Left lung (tissue), 4 donors: ENCODE measurements at regions not wholly inside any gene's neighbourhood (a gene's known extent, or its start where the extent isn't known, plus 50 kb on each side); places are given as distances from the start of the nearest gene placed in this dataset.

Experiments used
- ATAC-seq: fragments of 200-7000 bp; cut with Tn5 transposase; one replicate; pipeline ENCODE4 v1.9.1; 2020; ENCODE audit warnings: moderate library complexity
- DNase-seq, 4 donors: peaks; one replicate each; pipeline ENCODE4 v3.0.0-alpha.2; 2013 to 2020
- H3K27ac ChIP-seq, 2 donors: fragments of 200-600 bp; sonication (generic) in 1 of 2; one replicate each; pipeline versions ENCODE4 v1.5.0 to v1.8.0; 2020 to 2021
- H3K27me3 ChIP-seq, 2 donors: fragments of 200-600 bp; sonication (generic) in 1 of 2; one replicate each; pipeline versions ENCODE4 v1.5.0 to v1.8.0; 2020 to 2021
- H3K36me3 ChIP-seq, 2 donors: fragments of 200-600 bp; sonication (generic) in 1 of 2; one replicate each; pipeline versions ENCODE4 v1.5.0 to v1.8.0; 2020 to 2021
- H3K4me1 ChIP-seq, 2 donors: fragments of 200-600 bp; one replicate each; pipeline ENCODE4 v1.8.0; 2021
- H3K4me3 ChIP-seq, 2 donors: fragments of 200-600 bp; sonication (generic) in 1 of 2; one replicate each; pipeline versions ENCODE4 v1.5.0 to v1.8.0; 2020 to 2021; ENCODE audit warnings: mild to moderate bottlenecking in 1 of 2
- H3K9me3 ChIP-seq, 2 donors: fragments of 200-600 bp; sonication (generic) in 1 of 2; one replicate each; pipeline versions ENCODE4 v1.5.0 to v1.8.0; 2020 to 2021
- intact Hi-C, 2 donors: fragments of 100-400 bp; cut with DNase I; formaldehyde crosslinking; loops; one replicate each; pipeline versions ENCODE4 v1.11.2 to v1.14.2; 2022
- TF ChIP-seq, protein P1 (sequence below), 2 donors: fragments of 200-600 bp; sonication (generic) in 1 of 2; IDR thresholded peaks; one replicate each; pipeline versions ENCODE4 v1.5.0 to v1.8.0; 2021; ENCODE audit warnings: antibody characterized with exemption in 2 of 2
- donor health status: DM: no; HTN: yes; CAD: no.
- donor health status: DM: no; HTN: no; CAD: no.

DNA sequence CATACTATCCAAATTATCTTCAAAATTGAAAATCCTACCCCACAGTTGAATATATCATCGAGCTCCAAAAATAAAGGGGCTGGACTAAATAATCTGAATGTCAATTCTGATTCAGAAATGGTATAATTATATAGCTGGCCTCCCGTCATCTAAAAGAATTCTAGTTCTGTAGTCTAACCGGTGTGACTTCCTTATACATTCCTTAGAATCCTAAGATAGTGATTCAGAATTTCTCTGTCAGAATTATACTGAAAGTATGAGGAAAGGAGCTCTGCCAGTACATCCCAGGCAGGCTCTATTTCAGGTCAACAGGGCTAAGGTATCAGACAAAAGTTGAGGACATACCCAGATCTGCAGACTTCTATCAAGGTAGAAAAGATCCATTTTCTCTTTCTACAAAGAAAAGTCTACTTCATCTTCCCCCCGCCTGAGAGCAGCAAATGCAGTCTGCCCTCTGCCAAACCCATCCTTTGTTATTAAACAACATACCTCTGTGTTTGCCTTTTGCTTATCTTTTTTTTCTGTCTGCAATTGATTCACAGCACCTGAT lies 128.5 kb downstream of the METTL4 start:
- no peaks in the 10 kb centered on the region for H3K27me3 ChIP-seq

DNA sequence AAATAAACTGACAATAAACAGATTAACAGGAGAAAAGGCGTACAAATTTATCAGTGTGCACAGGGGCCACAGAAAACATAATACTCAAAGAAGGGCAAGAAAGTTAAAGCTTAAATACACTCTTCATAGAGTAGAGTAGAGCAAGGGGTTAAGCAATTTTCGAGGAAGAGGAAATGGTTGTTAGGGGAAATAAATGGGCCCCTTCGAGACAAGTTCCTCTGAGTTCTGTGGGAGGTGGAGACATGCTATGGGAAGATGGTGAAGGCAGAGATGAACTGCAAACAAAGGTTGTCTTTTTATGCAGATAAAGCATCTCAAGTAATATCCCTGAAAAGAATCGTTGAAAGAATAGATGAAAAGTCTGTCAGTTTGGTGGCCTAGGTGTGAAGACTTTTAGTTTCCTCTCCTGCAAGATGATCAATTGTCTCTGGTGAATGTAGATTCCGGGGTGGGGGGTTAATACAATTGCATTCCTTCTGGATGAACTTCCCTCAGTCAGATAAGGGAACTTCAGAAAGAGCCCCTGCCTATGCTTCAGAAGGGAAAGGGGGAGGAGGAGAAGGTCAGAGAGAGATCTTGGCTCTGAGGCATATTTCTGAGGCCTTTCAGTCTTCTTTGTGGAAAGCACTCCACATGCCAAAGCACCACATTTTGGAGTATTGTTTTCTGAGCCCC lies 127.0 kb downstream of the METTL4 start:
- TF ChIP-seq, protein P1, sequence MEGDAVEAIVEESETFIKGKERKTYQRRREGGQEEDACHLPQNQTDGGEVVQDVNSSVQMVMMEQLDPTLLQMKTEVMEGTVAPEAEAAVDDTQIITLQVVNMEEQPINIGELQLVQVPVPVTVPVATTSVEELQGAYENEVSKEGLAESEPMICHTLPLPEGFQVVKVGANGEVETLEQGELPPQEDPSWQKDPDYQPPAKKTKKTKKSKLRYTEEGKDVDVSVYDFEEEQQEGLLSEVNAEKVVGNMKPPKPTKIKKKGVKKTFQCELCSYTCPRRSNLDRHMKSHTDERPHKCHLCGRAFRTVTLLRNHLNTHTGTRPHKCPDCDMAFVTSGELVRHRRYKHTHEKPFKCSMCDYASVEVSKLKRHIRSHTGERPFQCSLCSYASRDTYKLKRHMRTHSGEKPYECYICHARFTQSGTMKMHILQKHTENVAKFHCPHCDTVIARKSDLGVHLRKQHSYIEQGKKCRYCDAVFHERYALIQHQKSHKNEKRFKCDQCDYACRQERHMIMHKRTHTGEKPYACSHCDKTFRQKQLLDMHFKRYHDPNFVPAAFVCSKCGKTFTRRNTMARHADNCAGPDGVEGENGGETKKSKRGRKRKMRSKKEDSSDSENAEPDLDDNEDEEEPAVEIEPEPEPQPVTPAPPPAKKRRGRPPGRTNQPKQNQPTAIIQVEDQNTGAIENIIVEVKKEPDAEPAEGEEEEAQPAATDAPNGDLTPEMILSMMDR (IDR thresholded peaks at IDR 0.05): no peak
- intact Hi-C loops: no loop called here

More for the DNA sequence above, 128.5 kb downstream of the METTL4 start:
- ATAC-seq (no peak), DNase-seq (no peak)
- TF ChIP-seq, protein P1 (IDR thresholded peaks at IDR 0.05): no peak
- Histone ChIP-seq H3K4me1 (no peaks in the 10 kb centered on the region), H3K9me3 (no peaks in the 10 kb centered on the region), H3K36me3 (no peaks in the 10 kb centered on the region), H3K4me3 (no peak overlapping the region), H3K27ac (no peak overlapping the region)
- intact Hi-C loops: no loop called here

DNA sequence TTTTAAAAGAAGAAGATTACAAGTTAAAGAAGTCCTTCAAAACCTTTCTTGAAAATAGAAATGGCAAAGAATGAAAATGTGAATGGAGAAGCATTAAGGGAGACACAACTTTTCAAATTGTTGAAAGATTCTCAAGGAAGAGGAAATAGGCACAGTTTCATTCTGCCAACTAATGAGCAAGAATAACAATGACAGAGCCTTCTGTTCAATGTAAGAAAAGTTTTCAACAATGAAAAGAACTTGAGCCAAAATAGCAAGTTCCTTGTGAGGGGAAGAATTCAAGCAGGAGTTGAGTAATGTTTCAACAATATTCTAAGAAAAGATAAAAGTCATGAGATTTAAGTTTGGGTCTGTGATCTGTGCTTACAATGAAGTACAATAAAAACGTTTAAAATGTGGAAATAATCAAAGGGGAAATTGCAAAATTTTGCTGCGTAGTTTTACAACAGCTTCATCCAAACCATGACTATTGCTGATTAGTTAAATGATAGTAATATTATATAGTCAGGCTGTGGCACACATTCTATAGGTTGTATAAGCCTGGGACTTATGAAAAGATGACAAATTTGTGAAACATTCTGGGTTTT lies 122.6 kb downstream of the METTL4 start:
- Histone ChIP-seq H3K9me3 (no peaks in the 10 kb centered on the region), H3K4me3 (no peak overlapping the region), H3K4me1 (no peaks in the 10 kb centered on the region), H3K27me3 (no peaks in the 10 kb centered on the region), H3K27ac (peak overlapping the region in 1 of 2 donors; percentile 2), H3K36me3 (no peaks in the 10 kb centered on the region)
- no peak for ATAC-seq
- intact Hi-C loops: no loop called here
- DNase-seq: no peak
- TF ChIP-seq, protein P1 (IDR thresholded peaks at IDR 0.05): no peak

More for the DNA sequence above, 127.0 kb downstream of the METTL4 start:
- no peaks in the 10 kb centered on the region for H3K9me3 ChIP-seq
- no peak for ATAC-seq
- no peak overlapping the region for H3K27ac ChIP-seq
- DNase-seq: no peak
- H3K4me3 ChIP-seq: no peak overlapping the region
- H3K27me3 ChIP-seq: no peaks in the 10 kb centered on the region
- no peaks in the 10 kb centered on the region for H3K4me1 ChIP-seq
- H3K36me3 ChIP-seq: no peaks in the 10 kb centered on the region

DNA sequence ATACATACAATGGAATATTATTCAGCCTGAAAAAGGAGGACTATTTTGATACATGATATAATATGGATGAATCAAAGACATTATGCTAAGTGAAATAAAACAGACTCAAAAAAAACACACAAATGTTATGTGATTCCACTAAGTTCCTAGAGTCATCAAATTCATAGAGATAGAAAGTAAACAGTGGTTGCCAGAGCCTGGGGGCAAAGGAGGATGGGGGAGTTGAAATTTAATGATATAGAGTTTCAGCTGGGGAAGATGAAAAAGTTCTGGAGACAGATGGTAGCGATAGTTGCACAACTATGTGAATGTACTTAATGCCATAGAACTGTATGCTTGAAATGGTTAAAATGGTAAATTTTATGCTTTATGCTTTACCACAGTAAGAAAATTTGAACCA lies 119.7 kb downstream of the METTL4 start:
- intact Hi-C loops: no loop called here
- no peak for DNase-seq

DNA sequence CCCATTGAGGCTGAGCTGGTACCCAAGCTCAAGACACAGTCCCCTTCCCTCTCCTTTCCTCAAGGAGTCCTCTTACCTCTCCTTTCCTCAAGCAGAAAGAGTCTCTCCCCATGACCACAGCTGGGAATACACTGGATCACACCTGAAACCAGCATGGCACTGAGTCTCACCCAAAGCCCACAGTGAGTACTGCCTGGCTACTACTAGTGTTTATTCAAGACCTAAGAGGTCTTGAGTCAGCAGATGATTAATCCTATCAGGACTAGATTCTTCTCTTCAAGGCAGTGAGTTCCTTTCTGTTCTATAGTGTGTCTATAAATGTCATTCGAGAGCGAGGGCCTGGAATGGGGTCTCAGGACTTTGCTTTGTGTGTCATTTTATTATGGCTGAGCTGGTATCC lies 111.4 kb downstream of the METTL4 start:
- DNase-seq (no peak), ATAC-seq (peak; percentile 65)
- H3K4me3 ChIP-seq: no peak overlapping the region
- intact Hi-C loops: no loop called here
- no peak overlapping the region for H3K27ac ChIP-seq
- H3K27me3 ChIP-seq: no peaks in the 10 kb centered on the region
- no peaks in the 10 kb centered on the region for H3K36me3 ChIP-seq
- TF ChIP-seq, protein P1 (IDR thresholded peaks at IDR 0.05): no peak
- no peaks in the 10 kb centered on the region for H3K4me1 ChIP-seq
- H3K9me3 ChIP-seq: peaks cover 0 to 16% of the 10 kb centered on the region in 2 donors

More for the DNA sequence above, 119.7 kb downstream of the METTL4 start:
- Histone ChIP-seq H3K36me3 (no peaks in the 10 kb centered on the region), H3K27me3 (no peaks in the 10 kb centered on the region), H3K4me1 (no peaks in the 10 kb centered on the region), H3K27ac (no peak overlapping the region), H3K4me3 (no peak overlapping the region), H3K9me3 (peaks cover 0 to 7% of the 10 kb centered on the region in 2 donors)
- ATAC-seq: no peak
- TF ChIP-seq, protein P1 (IDR thresholded peaks at IDR 0.05): no peak
